SH-SY5Y (cell line): ENCODE measurements at regions not wholly inside any gene's neighbourhood (a gene's known extent, or its start where the extent isn't known, plus 50 kb on each side); places are given as distances from the start of the nearest gene placed in this dataset.

Experiments used
- GATA2 ChIP-seq: IDR thresholded peaks from 2 replicates; pipeline ENCODE4 v1.6.1; 2011; ENCODE audit warnings: mild to moderate bottlenecking, low read depth, low read length
- GATA3 ChIP-seq: IDR thresholded peaks from 2 replicates; pipeline ENCODE4 v1.6.1; 2011; ENCODE audit warnings: low read depth, mild to moderate bottlenecking, low read length, moderate library complexity

DNA sequence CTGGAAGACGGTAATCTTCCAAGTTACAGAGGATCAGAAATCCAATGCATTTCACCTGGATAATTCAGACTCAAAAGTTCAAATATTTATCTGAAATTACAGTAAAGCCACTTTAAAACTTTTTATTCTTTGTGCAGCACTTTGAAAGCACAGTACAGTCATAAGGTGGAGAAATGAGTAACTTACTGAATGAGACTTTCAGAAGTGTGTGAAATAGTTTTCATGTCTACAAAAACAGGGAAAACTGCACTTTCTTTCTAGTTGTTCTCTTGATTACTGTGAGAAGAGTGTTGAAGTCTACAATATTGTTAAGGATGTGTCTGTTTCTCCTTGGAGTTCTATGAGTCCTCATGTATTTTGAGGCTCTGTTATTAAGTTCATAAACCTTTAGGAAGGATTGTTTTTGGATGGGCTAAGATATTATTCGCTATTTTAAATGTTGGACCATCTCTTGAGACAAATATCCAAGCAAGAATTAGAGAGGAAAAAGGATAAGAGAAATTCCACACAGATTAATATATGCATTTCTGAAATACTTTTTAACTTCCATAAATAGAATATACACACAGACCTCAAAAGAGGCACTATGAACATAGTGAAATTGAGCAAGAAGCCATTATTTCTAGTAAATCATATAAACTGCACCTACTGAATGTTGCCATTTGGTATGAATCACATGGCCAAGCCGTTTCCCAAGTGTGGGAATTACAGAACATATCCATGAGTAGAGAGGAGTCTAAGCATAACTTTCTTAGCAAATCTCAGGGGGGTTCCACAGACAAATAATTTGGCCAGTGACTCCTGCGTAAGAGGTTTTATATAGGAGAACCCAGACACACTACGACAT, 83.6 kb upstream of the PLEKHM1 start:
- TF ChIP-seq GATA2 (no peak), GATA3 (no peak)

GRCh38 chr17:45575126-45575885, 84.8 kb upstream of the PLEKHM1 start:
- no peak for TF ChIP-seq GATA3
- no peak for TF ChIP-seq GATA2

GRCh38 chr17:45577571-45578279, 87.2 kb upstream of the PLEKHM1 start:
- TF ChIP-seq GATA3 (no peak), GATA2 (no peak)

- TF ChIP-seq GATA3 (no peak), GATA2 (no peak)
Measured at GRCh38 chr17:45578516-45579455, 88.3 kb upstream of the PLEKHM1 start.

DNA sequence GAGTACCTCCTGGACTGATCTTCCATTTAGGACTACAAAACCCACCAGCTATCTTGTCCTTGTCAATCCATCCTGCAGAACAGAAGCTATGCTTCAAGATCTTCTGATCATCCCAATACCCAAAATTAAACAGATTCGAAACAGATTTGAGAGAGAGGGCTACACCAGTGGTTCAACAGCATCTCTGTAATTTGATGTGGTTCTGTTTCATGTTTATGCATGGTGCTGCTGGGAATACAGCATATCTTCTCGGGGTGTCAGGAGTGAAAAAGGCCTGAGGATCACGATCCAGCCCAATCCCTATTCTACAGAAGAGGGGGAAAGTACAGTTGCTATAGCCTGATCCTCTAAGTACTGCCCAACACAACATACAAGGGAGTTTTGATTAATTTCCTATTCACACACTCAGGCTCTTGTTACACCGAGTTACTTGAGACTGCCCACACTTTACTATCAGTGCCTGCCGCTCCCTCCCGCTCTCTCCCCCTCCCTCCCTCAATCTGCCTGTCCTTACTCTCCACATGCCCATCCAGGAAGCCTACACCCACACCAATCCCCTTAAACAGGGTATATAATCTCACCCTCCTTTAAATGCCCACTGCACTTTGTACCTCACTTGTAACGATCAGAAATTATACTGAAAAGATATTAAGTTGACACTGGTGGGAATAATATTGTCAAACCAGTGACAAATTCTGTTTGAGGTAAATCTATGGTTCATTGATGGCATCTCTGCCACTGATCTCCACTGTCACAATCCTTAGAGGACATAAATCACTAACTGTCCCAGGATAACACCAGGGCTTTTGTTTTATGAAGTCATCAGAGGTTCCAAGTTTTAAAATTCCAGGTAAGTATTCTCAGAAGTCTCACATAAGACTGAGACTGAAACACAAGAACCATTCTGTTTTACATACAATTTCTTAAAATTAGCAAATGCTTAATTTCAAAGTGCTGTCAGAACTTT, 89.3 kb upstream of the PLEKHM1 start:
- TF ChIP-seq GATA2 = no peak
- no peak for TF ChIP-seq GATA3

- TF ChIP-seq GATA3 = no peak
- no peak for TF ChIP-seq GATA2
Measured at GRCh38 chr17:45580924-45581323, 90.4 kb upstream of the PLEKHM1 start.

GRCh38 chr17:45581860-45582259, 91.3 kb upstream of the PLEKHM1 start:
- no peak for TF ChIP-seq GATA2
- no peak for TF ChIP-seq GATA3

DNA sequence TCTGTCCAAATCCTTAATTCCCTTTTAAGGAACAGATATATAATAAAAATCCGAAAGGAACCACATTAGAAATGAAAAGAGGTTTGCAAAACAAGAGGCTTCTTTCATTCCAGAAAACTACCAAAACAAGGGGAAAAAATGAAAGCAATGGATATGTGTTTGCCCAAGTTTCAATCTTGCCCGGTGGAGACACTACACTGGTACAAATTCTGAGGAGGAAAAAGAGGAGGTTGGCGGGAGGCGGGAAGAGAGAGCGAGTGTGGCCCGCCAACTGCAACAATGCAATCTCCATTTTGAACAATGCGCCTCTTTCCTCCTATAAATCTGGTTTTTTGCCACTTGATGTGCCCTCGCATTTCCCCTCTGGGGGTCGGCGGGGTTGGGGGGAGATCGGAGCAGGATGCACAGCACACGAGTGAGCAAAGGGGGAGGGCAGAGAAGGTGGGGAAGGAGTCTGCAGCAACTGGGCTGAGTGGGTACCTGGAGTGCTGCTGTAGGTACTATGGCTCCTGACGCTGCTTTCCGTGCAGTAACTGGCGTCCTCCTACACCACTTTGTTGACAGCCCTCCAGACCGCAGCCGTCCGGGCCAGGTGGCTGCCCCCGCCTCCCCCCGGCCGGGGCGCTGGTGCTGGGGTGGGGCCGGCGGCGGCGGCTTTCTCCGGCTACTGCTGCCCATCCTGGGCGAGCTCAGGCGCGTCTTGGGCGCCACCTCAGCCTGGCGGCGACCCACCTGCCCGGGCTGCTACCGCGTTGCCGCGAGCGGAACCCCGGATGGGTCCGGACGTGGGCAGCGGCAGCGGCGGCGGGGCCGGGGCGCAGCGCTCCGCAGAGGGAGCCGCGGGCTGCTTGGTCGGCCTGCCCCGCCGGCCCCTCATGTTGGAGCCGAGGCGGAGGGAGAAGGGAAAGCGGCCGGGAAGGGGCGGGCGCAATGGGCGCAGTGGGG, 93.8 kb upstream of the PLEKHM1 start:
- TF ChIP-seq GATA3 (no peak), GATA2 (no peak; the same call in 1 of the 2 replicates)

GRCh38 chr17:45628019-45628418, 137.5 kb upstream of the PLEKHM1 start:
- TF ChIP-seq GATA3 = no peak
- TF ChIP-seq GATA2 = no peak

GRCh38 chr17:45631941-45632340, 141.4 kb upstream of the PLEKHM1 start:
- TF ChIP-seq GATA2 (no peak), GATA3 (no peak)

GRCh38 chr17:45639297-45639849, 144.7 kb upstream of the CRHR1 start:
- TF ChIP-seq GATA3 (no peak), GATA2 (no peak)
